GM12891 (cell line): ENCODE measurements at regions not wholly inside any gene's neighbourhood (a gene's known extent, or its start where the extent isn't known, plus 50 kb on each side); places are given as distances from the start of the nearest gene placed in this dataset.

Experiments
- POLR2A ChIP-seq: IDR thresholded peaks from 2 replicates; pipeline ENCODE4 v1.6.1; 2011; ENCODE audit warnings: low read depth, low read length, control low read depth
- POLR2AphosphoS5 ChIP-seq: IDR thresholded peaks from 2 replicates; pipeline ENCODE4 v1.6.1; 2011; ENCODE audit warnings: low read depth, low read length, control low read depth
- POU2F2 ChIP-seq: IDR thresholded peaks from 2 replicates; pipeline ENCODE4 v1.6.1; 2011; ENCODE audit warnings: low read depth, mild to moderate bottlenecking, control low read depth, low read length, moderate library complexity
- SPI1 ChIP-seq: IDR thresholded peaks from 2 replicates; pipeline ENCODE4 v1.6.1; 2011; ENCODE audit warnings: low read depth, low read length, control low read depth

GRCh38 chr4:177196615-177197014 lies 113.1 kb upstream of the NEIL3 start:
- TF ChIP-seq POLR2A (no peak), POLR2AphosphoS5 (no peak), POU2F2 (no peak), SPI1 (no peak)
